Suprapubic skin (tissue), 3 donors: ENCODE measurements at regions not wholly inside any gene's neighbourhood (a gene's known extent, or its start where the extent isn't known, plus 50 kb on each side); places are given as distances from the start of the nearest gene placed in this dataset.

Experiments used
- CTCF ChIP-seq, 2 donors: fragments of 200-600 bp in 1 of 2; fragments of 450-650 bp in 1 of 2; sonication (generic) in 1 of 2; IDR thresholded peaks; one replicate each; pipeline ENCODE4 v1.5.1; 2016 to 2019; ENCODE audit warnings: antibody characterized with exemption in 2 of 2, mild to moderate bottlenecking in 1 of 2, moderate library complexity in 1 of 2
- EP300 ChIP-seq: sonication (generic); formaldehyde crosslinking; IDR thresholded peaks from one replicate; pipeline ENCODE4 v1.6.1; 2017; ENCODE audit warnings: antibody characterized with exemption
- POLR2A ChIP-seq, 2 donors: fragments of 450-650 bp; IDR thresholded peaks; one replicate each; pipeline ENCODE4 v1.6.1; 2017; ENCODE audit warnings: antibody characterized with exemption in 2 of 2, mild to moderate bottlenecking in 2 of 2, moderate library complexity in 2 of 2

GRCh38 chr5:18961234-18961633, 1026.8 kb downstream of the CDH18 start:
- no peak for TF ChIP-seq CTCF (IDR thresholded peaks at IDR 0.05)
- no peak for TF ChIP-seq POLR2A (IDR thresholded peaks at IDR 0.05)
- TF ChIP-seq EP300, result no peak
